ENCODE measurements at regions not wholly inside any gene's neighbourhood (a gene's known extent, or its start where the extent isn't known, plus 50 kb on each side); places are given as distances from the start of the nearest gene placed in this dataset.

DNA sequence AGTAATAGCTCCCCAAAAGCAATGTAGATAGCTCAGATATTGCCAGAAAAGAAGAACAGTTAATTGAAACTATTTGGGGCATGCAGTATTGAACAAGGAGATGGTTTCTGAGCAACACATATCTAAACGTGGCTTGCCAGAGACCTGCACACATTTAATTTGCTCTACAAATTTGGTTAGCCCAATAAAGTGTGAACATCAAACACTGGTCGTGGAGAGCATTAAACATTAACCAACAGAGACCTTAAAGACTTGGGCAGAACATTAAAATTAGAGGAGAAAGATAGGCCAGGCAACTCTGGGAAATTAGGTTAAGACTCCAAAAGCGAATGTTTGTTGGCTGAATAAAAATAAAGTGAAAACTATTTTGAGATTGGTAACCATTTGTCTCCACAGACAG lies 61.6 kb upstream of the ARID5B start:
- TF ChIP-seq POLR2A (IDR thresholded peaks at IDR 0.05), result no peak
- TF ChIP-seq, protein P1, sequence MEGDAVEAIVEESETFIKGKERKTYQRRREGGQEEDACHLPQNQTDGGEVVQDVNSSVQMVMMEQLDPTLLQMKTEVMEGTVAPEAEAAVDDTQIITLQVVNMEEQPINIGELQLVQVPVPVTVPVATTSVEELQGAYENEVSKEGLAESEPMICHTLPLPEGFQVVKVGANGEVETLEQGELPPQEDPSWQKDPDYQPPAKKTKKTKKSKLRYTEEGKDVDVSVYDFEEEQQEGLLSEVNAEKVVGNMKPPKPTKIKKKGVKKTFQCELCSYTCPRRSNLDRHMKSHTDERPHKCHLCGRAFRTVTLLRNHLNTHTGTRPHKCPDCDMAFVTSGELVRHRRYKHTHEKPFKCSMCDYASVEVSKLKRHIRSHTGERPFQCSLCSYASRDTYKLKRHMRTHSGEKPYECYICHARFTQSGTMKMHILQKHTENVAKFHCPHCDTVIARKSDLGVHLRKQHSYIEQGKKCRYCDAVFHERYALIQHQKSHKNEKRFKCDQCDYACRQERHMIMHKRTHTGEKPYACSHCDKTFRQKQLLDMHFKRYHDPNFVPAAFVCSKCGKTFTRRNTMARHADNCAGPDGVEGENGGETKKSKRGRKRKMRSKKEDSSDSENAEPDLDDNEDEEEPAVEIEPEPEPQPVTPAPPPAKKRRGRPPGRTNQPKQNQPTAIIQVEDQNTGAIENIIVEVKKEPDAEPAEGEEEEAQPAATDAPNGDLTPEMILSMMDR (IDR thresholded peaks at IDR 0.05), result no peak

All from testis (tissue), 2 donors.